Mesothelial cell of epicardium (in vitro differentiated cells): ENCODE measurements at regions not wholly inside any gene's neighbourhood (a gene's known extent, or its start where the extent isn't known, plus 50 kb on each side); places are given as distances from the start of the nearest gene placed in this dataset.

ENCODE experiments used
- DNase-seq, 2 experiments: peaks; one replicate each; pipeline ENCODE4 v3.0.0; 2021; ENCODE audit warnings: low spot score in 2 of 2; ENCODE audit not compliant: unreplicated experiment in 2 of 2
- H3K27ac Mint-ChIP-seq: 2 replicates; pipeline ENCODE4 v1.8.0; 2021; ENCODE audit warnings: mixed read lengths
- H3K27me3 Mint-ChIP-seq: 2 replicates; pipeline ENCODE4 v1.8.0; 2021; ENCODE audit warnings: low read depth, mixed read lengths
- H3K36me3 Mint-ChIP-seq: 2 replicates; pipeline ENCODE4 v1.8.0; 2021; ENCODE audit warnings: mixed read lengths
- H3K4me1 Mint-ChIP-seq: 2 replicates; pipeline ENCODE4 v1.8.0; 2021; ENCODE audit warnings: mixed read lengths
- H3K4me3 Mint-ChIP-seq: 2 replicates; pipeline ENCODE4 v1.8.0; 2021; ENCODE audit warnings: mild to moderate bottlenecking, moderate library complexity, mixed read lengths
- H3K9me3 Mint-ChIP-seq: 2 replicates; pipeline ENCODE4 v1.8.0; 2021; ENCODE audit warnings: mixed read lengths
- TF ChIP-seq, protein P1 (sequence below): fragments of 200-600 bp; sonication (generic); IDR thresholded peaks from one replicate; pipeline ENCODE4 v1.5.0; 2021; ENCODE audit warnings: antibody characterized with exemption; ENCODE audit not compliant: unreplicated experiment

DNA sequence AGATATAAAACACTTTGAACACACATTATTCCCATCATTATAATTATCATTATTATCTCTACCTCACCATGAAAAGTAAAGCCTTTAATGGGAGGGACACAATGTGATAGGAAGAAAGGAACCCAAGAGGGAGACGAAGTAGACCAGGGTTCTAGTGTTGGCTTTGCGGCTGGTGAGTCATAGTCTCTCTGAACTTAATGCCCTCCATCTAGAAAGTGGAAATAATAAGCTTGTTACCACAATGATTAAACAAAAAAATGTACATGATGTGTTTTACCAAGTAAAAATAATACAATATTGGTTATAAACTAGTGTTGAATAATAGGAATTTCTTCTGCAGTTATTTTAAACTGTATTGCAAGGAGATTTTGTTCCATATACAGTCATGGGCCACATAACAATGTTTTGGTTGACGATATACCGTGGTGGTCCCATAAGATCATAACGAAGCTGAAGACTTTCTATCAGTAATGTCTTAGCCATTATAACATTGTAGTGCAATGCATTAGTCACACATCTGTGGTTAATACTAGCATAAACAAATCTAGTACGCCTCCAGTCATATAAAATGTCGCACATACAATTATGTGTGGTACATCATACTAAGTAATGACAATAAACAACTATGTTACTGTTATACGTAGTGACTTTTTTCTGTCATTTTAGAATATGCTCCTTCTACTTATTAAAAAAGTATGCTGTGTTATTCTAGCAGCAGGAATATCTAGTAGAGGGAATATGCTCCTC lies 450.6 kb upstream of the SORCS1 start:
- no peaks in the 10 kb centered on the region for H3K4me1 Mint-ChIP-seq
- H3K36me3 Mint-ChIP-seq: no peaks in the 10 kb centered on the region
- H3K4me3 Mint-ChIP-seq: no peak overlapping the region
- TF ChIP-seq, protein P1, sequence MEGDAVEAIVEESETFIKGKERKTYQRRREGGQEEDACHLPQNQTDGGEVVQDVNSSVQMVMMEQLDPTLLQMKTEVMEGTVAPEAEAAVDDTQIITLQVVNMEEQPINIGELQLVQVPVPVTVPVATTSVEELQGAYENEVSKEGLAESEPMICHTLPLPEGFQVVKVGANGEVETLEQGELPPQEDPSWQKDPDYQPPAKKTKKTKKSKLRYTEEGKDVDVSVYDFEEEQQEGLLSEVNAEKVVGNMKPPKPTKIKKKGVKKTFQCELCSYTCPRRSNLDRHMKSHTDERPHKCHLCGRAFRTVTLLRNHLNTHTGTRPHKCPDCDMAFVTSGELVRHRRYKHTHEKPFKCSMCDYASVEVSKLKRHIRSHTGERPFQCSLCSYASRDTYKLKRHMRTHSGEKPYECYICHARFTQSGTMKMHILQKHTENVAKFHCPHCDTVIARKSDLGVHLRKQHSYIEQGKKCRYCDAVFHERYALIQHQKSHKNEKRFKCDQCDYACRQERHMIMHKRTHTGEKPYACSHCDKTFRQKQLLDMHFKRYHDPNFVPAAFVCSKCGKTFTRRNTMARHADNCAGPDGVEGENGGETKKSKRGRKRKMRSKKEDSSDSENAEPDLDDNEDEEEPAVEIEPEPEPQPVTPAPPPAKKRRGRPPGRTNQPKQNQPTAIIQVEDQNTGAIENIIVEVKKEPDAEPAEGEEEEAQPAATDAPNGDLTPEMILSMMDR: no peak
- no peak overlapping the region for H3K27ac Mint-ChIP-seq
- no peak for DNase-seq
- H3K27me3 Mint-ChIP-seq: peaks cover 16% of the 10 kb centered on the region
- H3K9me3 Mint-ChIP-seq: no peaks in the 10 kb centered on the region

DNA sequence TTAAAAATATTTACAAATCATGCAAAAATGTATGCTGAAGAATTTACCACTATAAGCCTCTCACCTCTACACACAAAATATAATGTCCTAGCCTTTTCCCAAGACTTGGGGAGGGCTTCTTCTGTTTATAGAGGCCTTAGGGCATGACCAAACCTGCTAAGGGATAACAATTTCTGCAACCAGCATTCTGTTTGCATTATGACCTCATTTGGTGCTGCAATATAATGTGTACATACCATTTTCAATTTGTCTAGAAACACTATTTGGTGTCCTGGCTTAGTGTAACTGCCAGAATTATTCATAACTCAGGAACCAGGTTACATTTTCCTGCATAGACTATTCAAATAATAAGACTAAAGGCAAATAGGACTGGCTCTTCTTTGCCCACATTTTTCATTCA lies 446.6 kb upstream of the SORCS1 start:
- no peaks in the 10 kb centered on the region for H3K9me3 Mint-ChIP-seq
- no peak overlapping the region for H3K27ac Mint-ChIP-seq
- H3K4me1 Mint-ChIP-seq: no peaks in the 10 kb centered on the region
- peaks cover 19% of the 10 kb centered on the region for H3K27me3 Mint-ChIP-seq
- TF ChIP-seq, protein P1: no peak
- no peaks in the 10 kb centered on the region for H3K36me3 Mint-ChIP-seq
- H3K4me3 Mint-ChIP-seq: no peak overlapping the region
- DNase-seq: no peak

DNA sequence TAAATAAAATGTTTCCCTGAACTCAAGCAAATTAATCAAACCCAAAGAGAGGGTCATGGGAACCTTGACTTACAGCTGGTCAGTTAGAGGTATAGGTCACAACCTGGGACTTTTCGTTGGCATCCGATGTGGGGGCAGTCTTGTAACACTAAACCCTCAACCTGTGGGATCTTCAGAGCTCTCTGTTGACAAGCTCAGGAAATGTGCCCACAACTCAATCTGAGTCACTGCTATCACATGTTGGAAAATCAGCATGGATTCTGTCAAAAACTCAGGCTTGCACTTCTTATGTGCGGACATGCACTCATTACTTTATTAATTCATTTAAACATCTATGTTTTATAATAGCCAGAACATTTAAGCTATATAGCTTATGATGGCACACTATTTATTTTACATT lies 424.6 kb upstream of the SORCS1 start:
- Mint-ChIP-seq H3K27me3 (no peaks in the 10 kb centered on the region), H3K4me1 (no peaks in the 10 kb centered on the region), H3K27ac (no peak overlapping the region), H3K9me3 (peaks cover 35% of the 10 kb centered on the region), H3K36me3 (no peaks in the 10 kb centered on the region), H3K4me3 (no peak overlapping the region)
- DNase-seq: no peak
- TF ChIP-seq, protein P1: no peak

DNA sequence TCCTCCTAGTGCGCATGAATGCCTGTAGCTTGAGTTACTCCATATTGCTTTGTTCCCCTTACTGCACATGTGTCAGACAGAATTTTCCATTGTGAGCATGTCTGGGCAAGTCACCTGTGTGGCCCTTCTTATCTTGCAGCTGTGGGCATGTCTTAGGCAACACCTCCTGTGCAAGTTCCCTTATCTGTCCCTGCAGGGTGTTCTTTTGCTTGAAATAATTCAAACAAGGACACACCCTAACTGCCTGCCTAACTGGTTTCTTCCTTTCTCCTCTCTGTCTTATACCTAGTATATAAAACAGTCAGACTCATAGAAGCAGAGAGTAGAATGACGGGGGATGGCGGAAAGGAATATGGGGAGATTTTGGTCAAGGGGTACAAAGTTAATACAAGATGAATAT lies 421.1 kb upstream of the SORCS1 start:
- no peaks in the 10 kb centered on the region for H3K4me1 Mint-ChIP-seq
- DNase-seq: no peak
- no peak overlapping the region for H3K4me3 Mint-ChIP-seq
- H3K27me3 Mint-ChIP-seq: no peaks in the 10 kb centered on the region
- H3K27ac Mint-ChIP-seq: no peak overlapping the region
- peaks cover 39% of the 10 kb centered on the region for H3K9me3 Mint-ChIP-seq
- TF ChIP-seq, protein P1: no peak
- no peaks in the 10 kb centered on the region for H3K36me3 Mint-ChIP-seq

DNA sequence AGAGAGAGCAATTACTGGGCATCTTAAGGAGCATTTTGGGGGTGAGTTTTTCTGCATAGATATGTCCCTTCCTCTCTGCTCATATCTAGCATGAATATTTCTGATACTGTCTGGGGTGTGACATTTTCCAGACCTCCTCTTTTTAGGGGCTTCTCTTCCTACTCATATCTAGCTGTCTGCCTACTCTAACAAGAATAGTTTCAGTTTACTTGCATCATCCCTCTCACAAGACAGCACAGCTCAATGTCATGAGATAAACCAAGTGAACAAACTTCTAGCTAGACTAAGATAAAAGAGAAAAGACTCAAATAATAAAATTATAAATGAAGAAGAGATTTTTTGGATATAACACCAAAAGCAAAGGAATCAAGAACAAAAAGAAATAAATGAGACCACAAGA lies 419.5 kb upstream of the SORCS1 start:
- Mint-ChIP-seq H3K27me3 (no peaks in the 10 kb centered on the region), H3K27ac (no peak overlapping the region), H3K9me3 (peaks cover 42% of the 10 kb centered on the region), H3K4me3 (no peak overlapping the region), H3K4me1 (no peaks in the 10 kb centered on the region), H3K36me3 (no peaks in the 10 kb centered on the region)
- no peak for DNase-seq
- TF ChIP-seq, protein P1: no peak
